WTC11 (cell line): ENCODE measurements at regions not wholly inside any gene's neighbourhood (a gene's known extent, or its start where the extent isn't known, plus 50 kb on each side); places are given as distances from the start of the nearest gene placed in this dataset.

Experiments used
- ARID4B ChIP-seq: sonication (generic); formaldehyde crosslinking; IDR thresholded peaks from 2 replicates; pipeline ENCODE4 v1.8.0; 2023; ENCODE audit warnings: missing genetic modification reagents, mild to moderate bottlenecking, borderline replicate concordance
- CTCF ChIP-seq: fragments of 200-600 bp; IDR thresholded peaks from 2 replicates; pipeline ENCODE4 v1.8.0; 2022; ENCODE audit warnings: antibody characterized with exemption
- FOXJ3 ChIP-seq: sonication (generic); formaldehyde crosslinking; IDR thresholded peaks from 2 replicates; pipeline ENCODE4 v1.9.0; 2021; ENCODE audit warnings: missing genetic modification reagents, mild to moderate bottlenecking, borderline replicate concordance
- NR3C1 ChIP-seq: sonication (generic); formaldehyde crosslinking; conservative IDR thresholded peaks from 2 replicates; pipeline ENCODE4 v1.8.1; 2023; ENCODE audit warnings: low read depth, mild to moderate bottlenecking, missing genetic modification reagents
- ZNF138 ChIP-seq: sonication (generic); formaldehyde crosslinking; conservative IDR thresholded peaks from 2 replicates; pipeline ENCODE4 v1.8.1; 2022; ENCODE audit warnings: mild to moderate bottlenecking, moderate library complexity, missing genetic modification reagents
- TF ChIP-seq, protein P1 (sequence below): sonication (generic); formaldehyde crosslinking; IDR thresholded peaks from 2 replicates; pipeline ENCODE4 v1.8.1; 2022; ENCODE audit warnings: mild to moderate bottlenecking, missing genetic modification reagents, moderate library complexity, borderline replicate concordance

DNA sequence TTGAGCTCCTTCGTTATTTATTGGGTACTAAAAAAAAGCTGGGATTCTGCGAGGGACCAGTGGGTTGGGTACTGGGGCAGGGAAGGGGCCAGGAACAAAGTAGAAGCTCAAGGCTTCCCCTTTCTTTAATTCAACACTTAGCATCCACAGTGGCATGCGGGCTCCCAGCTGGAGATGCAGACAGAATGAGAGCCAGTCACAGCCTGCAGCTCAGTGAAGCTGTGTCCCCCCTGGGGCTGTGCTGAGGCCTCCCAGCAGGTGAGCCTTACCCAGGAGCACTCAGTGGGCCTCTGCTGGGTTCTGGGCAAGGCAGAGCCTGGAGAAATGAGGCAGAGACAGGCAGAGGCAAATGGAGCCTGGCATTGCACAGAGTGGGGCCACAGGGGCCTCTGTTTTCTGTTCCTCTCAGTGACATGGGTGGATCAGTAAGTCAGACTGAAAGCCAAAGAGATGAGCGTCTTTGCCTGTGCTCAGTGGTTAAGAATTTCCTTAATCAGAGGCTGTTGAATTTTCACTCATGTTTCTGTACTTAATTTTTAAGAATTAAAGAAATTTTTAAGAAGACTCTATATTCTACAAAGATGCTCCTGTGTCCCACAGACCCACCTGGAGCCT is 181.4 kb upstream of the RBPJ start:
- TF ChIP-seq ARID4B (CRISPR knock-in tag) = no peak
- no peak for TF ChIP-seq CTCF
- TF ChIP-seq FOXJ3 (CRISPR knock-in tag) = no peak
- no peak for TF ChIP-seq ZNF138
- TF ChIP-seq NR3C1 (CRISPR knock-in tag) = no peak
- TF ChIP-seq, protein P1, sequence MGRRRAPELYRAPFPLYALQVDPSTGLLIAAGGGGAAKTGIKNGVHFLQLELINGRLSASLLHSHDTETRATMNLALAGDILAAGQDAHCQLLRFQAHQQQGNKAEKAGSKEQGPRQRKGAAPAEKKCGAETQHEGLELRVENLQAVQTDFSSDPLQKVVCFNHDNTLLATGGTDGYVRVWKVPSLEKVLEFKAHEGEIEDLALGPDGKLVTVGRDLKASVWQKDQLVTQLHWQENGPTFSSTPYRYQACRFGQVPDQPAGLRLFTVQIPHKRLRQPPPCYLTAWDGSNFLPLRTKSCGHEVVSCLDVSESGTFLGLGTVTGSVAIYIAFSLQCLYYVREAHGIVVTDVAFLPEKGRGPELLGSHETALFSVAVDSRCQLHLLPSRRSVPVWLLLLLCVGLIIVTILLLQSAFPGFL (CRISPR knock-in tag) = no peak
